HG03469 (cell line): ENCODE measurements at regions not wholly inside any gene's neighbourhood (a gene's known extent, or its start where the extent isn't known, plus 50 kb on each side); places are given as distances from the start of the nearest gene placed in this dataset.

Experiments used
- ATAC-seq: cut with Tn5 transposase; IDR thresholded peaks from one replicate; pipeline ENCODE4 v1.9.1; 2021; ENCODE audit warnings: mild to moderate bottlenecking, moderate library complexity, moderate number of reproducible peaks; ENCODE audit not compliant: unreplicated experiment

GRCh38 chr6:106773996-106774629 lies 144.7 kb downstream of the QRSL1 start:
- no peak for ATAC-seq

GRCh38 chr6:106773522-106773921 lies 144.1 kb downstream of the QRSL1 start:
- ATAC-seq: no peak

- no peak for ATAC-seq
These were observed 143.1 kb downstream of the QRSL1 start for GRCh38 chr6:106772270-106773142.

GRCh38 chr6:106771822-106772221 lies 142.4 kb downstream of the QRSL1 start:
- no peak for ATAC-seq

GRCh38 chr6:106770663-106771062 lies 141.3 kb downstream of the QRSL1 start:
- ATAC-seq: no peak

DNA sequence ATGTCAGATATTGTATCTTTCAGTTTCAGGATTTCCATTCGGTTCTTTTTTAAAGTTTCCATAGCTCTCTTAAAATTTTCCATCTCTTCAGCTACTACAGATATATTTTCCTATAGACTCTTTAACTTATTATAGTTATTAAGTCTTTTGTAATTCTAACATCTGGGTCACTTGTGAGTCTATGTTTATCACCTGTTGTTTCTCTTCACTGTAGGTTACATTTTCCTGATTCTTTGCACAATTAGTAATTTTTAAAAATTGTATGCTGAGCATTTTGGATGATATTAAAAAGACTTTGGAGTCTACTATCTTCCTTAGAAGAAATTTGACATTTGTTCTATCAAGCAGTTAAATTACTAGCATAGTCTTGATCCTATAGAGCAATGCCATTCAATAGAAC lies 140.7 kb downstream of the QRSL1 start:
- no peak for ATAC-seq

- no peak for ATAC-seq
These were observed 137.9 kb downstream of the QRSL1 start for GRCh38 chr6:106767271-106767670.

- ATAC-seq: no peak
These were observed 136.8 kb downstream of the QRSL1 start for GRCh38 chr6:106766201-106766600.

DNA sequence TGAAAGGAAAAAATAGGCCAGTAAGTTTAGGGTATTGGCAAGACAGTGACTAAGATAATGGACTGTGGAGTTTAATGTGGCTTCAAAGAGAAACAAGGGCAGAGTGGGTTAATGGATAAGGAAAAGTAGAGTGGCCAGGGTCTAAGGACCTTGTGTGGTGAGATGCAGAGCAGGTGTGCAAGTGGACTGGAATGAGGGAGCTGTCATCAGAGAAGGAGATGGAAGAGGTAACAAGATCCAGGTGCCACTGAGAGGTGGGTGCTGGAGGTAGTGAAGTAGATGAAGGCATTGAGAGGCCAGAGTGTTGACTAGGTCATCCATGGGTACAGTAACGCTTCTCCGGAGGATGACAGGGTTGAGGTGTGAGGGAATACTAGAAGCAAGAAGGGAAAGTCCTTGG lies 136.1 kb downstream of the QRSL1 start:
- ATAC-seq: no peak

DNA sequence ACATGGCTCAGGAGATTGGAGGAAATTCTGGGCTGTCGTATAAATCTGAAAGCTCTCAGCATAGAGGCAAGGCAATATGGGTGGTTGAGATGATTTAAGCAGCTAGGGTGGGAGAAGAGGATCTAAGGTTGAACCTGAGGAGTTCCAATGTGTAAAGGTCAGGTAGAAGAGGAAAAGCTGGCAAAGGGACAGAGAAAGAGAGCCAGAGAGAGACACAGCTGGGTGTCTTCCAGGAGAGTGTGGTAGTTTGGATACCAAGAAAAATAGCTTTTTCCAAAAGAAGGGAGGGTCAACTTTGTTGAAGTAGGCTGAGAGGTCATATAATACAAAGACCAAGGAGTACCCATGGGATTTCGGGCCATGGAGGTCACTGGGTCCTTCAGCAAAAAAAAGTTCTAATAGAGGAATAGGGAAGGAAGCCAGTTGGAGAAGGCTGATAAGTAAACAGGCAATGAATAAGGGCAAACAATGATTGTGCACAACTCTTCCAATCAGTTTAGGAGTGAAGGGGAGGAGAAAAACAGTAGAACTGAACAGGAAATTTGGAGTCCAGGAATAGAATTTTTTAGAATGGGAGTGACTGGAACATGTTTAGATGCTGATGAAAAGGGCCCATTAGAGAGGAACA lies 135.1 kb downstream of the QRSL1 start:
- no peak for ATAC-seq

DNA sequence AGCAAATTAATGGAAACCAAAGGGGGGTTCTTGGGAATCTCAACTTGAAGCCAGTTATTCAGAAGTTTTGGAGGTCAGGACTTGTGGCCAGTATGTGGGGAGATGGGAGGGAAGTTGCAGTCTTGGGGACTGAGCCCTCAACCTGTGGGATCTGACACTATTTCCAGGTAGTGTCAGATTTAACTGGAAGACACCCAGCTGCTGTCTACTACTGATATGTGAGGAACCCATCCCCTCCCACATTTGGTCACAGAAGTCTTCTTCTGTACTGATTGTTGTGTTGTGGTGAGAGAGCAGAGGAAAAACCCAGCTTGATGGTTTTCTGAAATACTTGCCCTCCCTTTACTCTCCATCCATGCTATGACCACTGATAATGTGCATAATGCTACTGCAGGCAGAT lies 134.0 kb downstream of the QRSL1 start:
- no peak for ATAC-seq

DNA sequence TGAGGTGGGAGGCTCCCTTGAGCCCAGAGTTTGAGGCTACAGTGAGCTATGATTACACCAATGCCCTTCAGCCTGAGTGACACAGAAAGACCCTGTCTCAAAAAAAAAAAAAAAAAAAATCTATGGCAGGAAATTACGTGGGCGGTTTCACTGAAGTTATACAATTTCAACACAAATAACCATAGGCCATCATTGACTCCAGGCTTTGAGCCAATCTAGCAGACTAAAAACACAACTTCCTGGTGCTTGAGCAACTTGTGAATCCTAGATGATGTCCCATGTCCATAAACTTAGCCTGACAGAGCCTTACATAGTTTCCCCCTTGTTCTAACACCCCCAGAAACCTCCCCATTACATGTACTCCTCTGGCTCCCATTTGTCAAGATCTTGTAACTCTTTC lies 131.8 kb downstream of the QRSL1 start:
- ATAC-seq: no peak

DNA sequence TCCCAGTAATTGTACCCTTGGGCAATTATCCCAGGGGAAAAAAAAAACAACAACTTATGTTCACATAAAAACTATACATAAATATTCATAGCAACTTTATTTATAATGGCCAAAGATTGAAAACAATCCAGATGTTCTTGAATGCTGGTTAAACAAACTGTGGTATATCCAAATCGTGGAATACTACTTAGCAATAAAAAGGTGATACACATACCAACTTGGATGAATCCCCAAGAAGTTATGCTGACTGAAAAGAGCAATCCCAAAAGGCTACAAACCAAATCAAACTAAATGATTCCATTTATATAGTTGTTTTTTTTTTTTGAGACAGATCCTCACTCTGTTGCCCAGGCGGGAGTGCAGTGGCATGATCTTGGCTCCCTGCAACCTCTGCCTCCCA lies 129.7 kb downstream of the QRSL1 start:
- no peak for ATAC-seq

GRCh38 chr6:106757722-106758467 lies 128.5 kb downstream of the QRSL1 start:
- ATAC-seq: no peak

DNA sequence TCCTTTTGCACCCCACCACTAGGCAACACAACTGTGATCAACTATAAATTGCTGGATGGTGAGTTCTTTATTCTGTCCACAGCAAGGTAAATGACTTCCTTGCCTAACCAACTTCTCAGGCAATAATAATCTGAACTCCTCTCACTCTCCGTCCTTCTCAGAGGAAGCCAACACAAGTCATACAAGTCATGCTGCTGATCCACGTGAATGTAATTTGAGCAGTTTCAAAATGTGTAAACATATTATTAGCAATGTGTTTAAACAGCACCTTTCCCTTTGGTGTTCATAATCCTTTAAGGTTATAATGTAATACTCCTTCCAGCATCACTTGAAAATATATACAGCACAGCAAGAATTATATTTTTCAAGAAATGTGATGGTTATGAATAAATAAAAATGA lies 127.9 kb downstream of the QRSL1 start:
- ATAC-seq: no peak

- no peak for ATAC-seq
These were observed 124.8 kb downstream of the QRSL1 start for GRCh38 chr6:106754215-106754614.

- ATAC-seq: no peak
These were observed 123.3 kb downstream of the QRSL1 start for GRCh38 chr6:106752641-106753040.

- no peak for ATAC-seq
These were observed 122.3 kb downstream of the QRSL1 start for GRCh38 chr6:106751501-106752252.

DNA sequence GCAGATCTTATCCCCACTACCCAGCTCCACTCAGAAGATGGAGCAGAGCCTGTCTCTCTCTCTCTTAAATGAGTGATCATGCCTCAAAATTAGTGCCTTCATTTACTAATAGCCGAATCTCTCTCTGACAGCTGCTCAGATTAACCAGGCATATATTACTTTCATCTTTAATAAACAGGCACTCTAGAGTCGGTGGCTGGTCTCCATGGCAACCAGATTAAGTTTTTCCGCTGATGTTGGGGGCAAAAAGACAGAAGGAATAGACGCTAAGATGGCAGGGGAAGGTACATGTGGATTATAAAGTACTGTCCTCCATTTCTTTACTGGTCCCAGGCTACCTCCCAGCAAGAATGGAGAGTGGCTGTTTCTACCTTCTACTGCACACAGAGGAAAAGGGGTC lies 121.6 kb downstream of the QRSL1 start:
- no peak for ATAC-seq

- no peak for ATAC-seq
These were observed 121.0 kb downstream of the QRSL1 start for GRCh38 chr6:106750142-106750918.
